ENCODE measurements at regions not wholly inside any gene's neighbourhood (a gene's known extent, or its start where the extent isn't known, plus 50 kb on each side); places are given as distances from the start of the nearest gene placed in this dataset.

DNA sequence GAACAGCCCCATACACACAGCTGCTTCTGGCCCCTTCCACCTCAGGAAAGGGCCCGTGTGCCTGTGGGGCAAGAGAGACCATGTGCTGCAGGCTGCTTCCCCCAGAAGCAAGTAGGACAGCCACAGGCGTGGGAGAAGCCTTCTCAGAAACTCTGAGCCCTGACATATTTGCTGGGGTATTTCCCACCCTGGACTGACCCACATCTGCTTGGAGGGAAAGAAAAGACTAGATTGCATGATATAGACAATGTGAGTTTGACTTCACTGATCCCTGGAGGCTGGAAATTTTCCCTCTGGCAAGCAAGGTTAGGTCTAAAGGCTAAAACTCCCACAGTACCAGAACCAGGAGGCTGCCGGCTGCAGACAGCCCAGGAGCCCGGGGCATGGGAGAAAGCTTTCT is 213.3 kb upstream of the SSTR4 start:
- WGBS, result 87% methylated on average over 4 of the region's 4 CpGs

DNA sequence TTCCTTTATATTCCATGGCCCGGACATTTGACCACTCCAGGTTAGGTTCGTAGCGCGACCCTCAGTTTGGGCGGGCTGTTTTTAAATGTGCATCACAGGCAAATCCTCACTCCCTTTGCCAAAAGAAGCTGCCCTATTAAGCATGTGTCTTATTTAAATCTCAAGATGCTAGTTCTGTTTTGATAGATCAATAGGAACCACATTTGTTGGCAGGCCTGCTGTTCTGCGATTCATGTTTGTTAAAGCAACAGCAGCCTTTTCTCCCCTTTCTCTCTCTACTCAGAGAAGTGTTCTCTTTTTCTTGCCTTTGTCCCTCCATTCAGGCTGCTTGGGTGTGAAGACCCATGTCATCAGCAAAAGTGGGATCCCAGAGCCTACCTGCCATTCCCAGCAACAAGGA is 212.0 kb upstream of the SSTR4 start:
- Histone ChIP-seq H3K27me3 (ENCODE audit: control insufficient read depth in 4 of 4, insufficient read depth in 4 of 4, low read length in 3 of 4) (no peaks in the 10 kb centered on the region), H3K4me3 (ENCODE audit: low read depth in 1 of 3, low read length in 3 of 3) (no peak overlapping the region), H3K27ac (ENCODE audit: low read depth in 1 of 2, low read length in 2 of 2) (no peak overlapping the region), H3K36me3 (ENCODE audit: control insufficient read depth in 4 of 4, insufficient read depth in 3 of 4, low read depth in 1 of 4, low read length in 3 of 4) (no peaks in the 10 kb centered on the region), H3K4me1 (ENCODE audit: control insufficient read depth in 4 of 4, insufficient read depth in 4 of 4, low read length in 3 of 4) (no peaks in the 10 kb centered on the region), H3K9ac (ENCODE audit: low read depth in 1 of 2, low read length in 2 of 2) (no peak overlapping the region), H3K9me3 (ENCODE audit: control insufficient read depth in 4 of 4, low read length in 3 of 4) (no peaks in the 10 kb centered on the region)
- DNase-seq (ENCODE audit: low spot score), result no peak
- WGBS, result 92% methylated on average over 6 of the region's 6 CpGs
- TF ChIP-seq HNF4A (conservative IDR thresholded peaks at IDR 0.05), result no peak
- TF ChIP-seq HNF4G (IDR thresholded peaks at IDR 0.05), result no peak
- TF ChIP-seq, protein P1, sequence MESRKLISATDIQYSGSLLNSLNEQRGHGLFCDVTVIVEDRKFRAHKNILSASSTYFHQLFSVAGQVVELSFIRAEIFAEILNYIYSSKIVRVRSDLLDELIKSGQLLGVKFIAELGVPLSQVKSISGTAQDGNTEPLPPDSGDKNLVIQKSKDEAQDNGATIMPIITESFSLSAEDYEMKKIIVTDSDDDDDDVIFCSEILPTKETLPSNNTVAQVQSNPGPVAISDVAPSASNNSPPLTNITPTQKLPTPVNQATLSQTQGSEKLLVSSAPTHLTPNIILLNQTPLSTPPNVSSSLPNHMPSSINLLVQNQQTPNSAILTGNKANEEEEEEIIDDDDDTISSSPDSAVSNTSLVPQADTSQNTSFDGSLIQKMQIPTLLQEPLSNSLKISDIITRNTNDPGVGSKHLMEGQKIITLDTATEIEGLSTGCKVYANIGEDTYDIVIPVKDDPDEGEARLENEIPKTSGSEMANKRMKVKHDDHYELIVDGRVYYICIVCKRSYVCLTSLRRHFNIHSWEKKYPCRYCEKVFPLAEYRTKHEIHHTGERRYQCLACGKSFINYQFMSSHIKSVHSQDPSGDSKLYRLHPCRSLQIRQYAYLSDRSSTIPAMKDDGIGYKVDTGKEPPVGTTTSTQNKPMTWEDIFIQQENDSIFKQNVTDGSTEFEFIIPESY (IDR thresholded peaks at IDR 0.05), result no peak
- TF ChIP-seq EGR1 (IDR thresholded peaks at IDR 0.05; ENCODE audit: low read depth in 2 of 2), result no peak
- no peak for TF ChIP-seq JUND (IDR thresholded peaks at IDR 0.05)
- TF ChIP-seq RXRA (IDR thresholded peaks at IDR 0.05), result no peak
- TF ChIP-seq TAF1 (conservative IDR thresholded peaks at IDR 0.05), result no peak
- no peak for TF ChIP-seq NR2F2 (IDR thresholded peaks at IDR 0.05)
- no peak for TF ChIP-seq SP1 (IDR thresholded peaks at IDR 0.05)
- TF ChIP-seq, protein P2, sequence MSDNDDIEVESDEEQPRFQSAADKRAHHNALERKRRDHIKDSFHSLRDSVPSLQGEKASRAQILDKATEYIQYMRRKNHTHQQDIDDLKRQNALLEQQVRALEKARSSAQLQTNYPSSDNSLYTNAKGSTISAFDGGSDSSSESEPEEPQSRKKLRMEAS (IDR thresholded peaks at IDR 0.05), result no peak
- no peak for TF ChIP-seq FOXA1 (IDR thresholded peaks at IDR 0.05)
- TF ChIP-seq, protein P3, sequence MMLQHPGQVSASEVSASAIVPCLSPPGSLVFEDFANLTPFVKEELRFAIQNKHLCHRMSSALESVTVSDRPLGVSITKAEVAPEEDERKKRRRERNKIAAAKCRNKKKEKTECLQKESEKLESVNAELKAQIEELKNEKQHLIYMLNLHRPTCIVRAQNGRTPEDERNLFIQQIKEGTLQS (IDR thresholded peaks at IDR 0.05), result no peak
- no peak for TF ChIP-seq RAD21 (IDR thresholded peaks at IDR 0.05)
- TF ChIP-seq, protein P4, sequence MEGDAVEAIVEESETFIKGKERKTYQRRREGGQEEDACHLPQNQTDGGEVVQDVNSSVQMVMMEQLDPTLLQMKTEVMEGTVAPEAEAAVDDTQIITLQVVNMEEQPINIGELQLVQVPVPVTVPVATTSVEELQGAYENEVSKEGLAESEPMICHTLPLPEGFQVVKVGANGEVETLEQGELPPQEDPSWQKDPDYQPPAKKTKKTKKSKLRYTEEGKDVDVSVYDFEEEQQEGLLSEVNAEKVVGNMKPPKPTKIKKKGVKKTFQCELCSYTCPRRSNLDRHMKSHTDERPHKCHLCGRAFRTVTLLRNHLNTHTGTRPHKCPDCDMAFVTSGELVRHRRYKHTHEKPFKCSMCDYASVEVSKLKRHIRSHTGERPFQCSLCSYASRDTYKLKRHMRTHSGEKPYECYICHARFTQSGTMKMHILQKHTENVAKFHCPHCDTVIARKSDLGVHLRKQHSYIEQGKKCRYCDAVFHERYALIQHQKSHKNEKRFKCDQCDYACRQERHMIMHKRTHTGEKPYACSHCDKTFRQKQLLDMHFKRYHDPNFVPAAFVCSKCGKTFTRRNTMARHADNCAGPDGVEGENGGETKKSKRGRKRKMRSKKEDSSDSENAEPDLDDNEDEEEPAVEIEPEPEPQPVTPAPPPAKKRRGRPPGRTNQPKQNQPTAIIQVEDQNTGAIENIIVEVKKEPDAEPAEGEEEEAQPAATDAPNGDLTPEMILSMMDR (IDR thresholded peaks at IDR 0.05; ENCODE audit: low read depth, low read length, missing input control), result no peak
- TF ChIP-seq FOXA2 (IDR thresholded peaks at IDR 0.05), result no peak
- TF ChIP-seq YY1 (IDR thresholded peaks at IDR 0.05), result no peak

More for the DNA sequence above, 213.3 kb upstream of the SSTR4 start:
- TF ChIP-seq, protein P4 (IDR thresholded peaks at IDR 0.05; ENCODE audit: low read depth, low read length, missing input control), result no peak
- TF ChIP-seq JUND (IDR thresholded peaks at IDR 0.05) (no peak), FOXA1 (IDR thresholded peaks at IDR 0.05) (no peak), TAF1 (conservative IDR thresholded peaks at IDR 0.05) (no peak), NR2F2 (IDR thresholded peaks at IDR 0.05) (no peak), SP1 (IDR thresholded peaks at IDR 0.05) (no peak), HNF4G (IDR thresholded peaks at IDR 0.05) (no peak), RXRA (IDR thresholded peaks at IDR 0.05) (no peak), HNF4A (conservative IDR thresholded peaks at IDR 0.05) (no peak)
- TF ChIP-seq, protein P5, sequence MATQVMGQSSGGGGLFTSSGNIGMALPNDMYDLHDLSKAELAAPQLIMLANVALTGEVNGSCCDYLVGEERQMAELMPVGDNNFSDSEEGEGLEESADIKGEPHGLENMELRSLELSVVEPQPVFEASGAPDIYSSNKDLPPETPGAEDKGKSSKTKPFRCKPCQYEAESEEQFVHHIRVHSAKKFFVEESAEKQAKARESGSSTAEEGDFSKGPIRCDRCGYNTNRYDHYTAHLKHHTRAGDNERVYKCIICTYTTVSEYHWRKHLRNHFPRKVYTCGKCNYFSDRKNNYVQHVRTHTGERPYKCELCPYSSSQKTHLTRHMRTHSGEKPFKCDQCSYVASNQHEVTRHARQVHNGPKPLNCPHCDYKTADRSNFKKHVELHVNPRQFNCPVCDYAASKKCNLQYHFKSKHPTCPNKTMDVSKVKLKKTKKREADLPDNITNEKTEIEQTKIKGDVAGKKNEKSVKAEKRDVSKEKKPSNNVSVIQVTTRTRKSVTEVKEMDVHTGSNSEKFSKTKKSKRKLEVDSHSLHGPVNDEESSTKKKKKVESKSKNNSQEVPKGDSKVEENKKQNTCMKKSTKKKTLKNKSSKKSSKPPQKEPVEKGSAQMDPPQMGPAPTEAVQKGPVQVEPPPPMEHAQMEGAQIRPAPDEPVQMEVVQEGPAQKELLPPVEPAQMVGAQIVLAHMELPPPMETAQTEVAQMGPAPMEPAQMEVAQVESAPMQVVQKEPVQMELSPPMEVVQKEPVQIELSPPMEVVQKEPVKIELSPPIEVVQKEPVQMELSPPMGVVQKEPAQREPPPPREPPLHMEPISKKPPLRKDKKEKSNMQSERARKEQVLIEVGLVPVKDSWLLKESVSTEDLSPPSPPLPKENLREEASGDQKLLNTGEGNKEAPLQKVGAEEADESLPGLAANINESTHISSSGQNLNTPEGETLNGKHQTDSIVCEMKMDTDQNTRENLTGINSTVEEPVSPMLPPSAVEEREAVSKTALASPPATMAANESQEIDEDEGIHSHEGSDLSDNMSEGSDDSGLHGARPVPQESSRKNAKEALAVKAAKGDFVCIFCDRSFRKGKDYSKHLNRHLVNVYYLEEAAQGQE (IDR thresholded peaks at IDR 0.05), result no peak
- TF ChIP-seq, protein P2 (IDR thresholded peaks at IDR 0.05), result no peak
- TF ChIP-seq, protein P3 (IDR thresholded peaks at IDR 0.05), result no peak
- no peak overlapping the region for H3K4me3 ChIP-seq (ENCODE audit: low read depth in 1 of 3, low read length in 3 of 3)
- no peak overlapping the region for H3K27ac ChIP-seq (ENCODE audit: low read depth in 1 of 2, low read length in 2 of 2)
- H3K9ac ChIP-seq (ENCODE audit: low read depth in 1 of 2, low read length in 2 of 2), result no peak overlapping the region
- no peak for DNase-seq (ENCODE audit: low spot score)
- H3K4me1 ChIP-seq (ENCODE audit: control insufficient read depth in 4 of 4, insufficient read depth in 4 of 4, low read length in 3 of 4), result no peaks in the 10 kb centered on the region
- H3K9me3 ChIP-seq (ENCODE audit: control insufficient read depth in 4 of 4, low read length in 3 of 4), result no peaks in the 10 kb centered on the region
- no peaks in the 10 kb centered on the region for H3K36me3 ChIP-seq (ENCODE audit: control insufficient read depth in 4 of 4, insufficient read depth in 3 of 4, low read depth in 1 of 4, low read length in 3 of 4)
- no peaks in the 10 kb centered on the region for H3K27me3 ChIP-seq (ENCODE audit: control insufficient read depth in 4 of 4, insufficient read depth in 4 of 4, low read length in 3 of 4)
